ENCODE measurements at regions not wholly inside any gene's neighbourhood (a gene's known extent, or its start where the extent isn't known, plus 50 kb on each side); places are given as distances from the start of the nearest gene placed in this dataset.
"Not testable (repeated sequence)": the region's sequence is repeated elsewhere in the genome, so short reads cannot be mapped to it uniquely, and the experiment has no call there.

DNA sequence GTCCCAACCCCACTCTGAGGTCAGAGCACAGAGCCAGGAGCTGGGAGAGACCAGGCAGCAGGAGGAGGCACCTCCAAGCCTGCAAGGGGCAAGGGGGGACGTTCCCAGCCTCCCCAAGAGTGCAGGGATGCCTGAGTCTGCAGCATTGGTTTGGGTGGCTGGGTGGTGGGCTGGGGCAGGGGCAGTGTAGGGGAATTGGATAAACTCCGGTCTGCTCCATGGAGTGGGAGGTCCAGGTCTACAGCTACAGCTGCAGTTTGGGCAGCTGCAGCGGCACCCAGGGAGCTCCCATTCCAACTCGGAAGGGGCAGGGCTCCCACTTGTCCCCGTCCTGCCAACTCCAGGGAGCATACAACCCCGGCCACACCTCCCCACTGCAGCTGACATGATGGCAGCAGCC, 617.5 kb upstream of the SEMA6D start:
- not testable (repeated sequence) for H3K36me3 ChIP-seq (ENCODE audit: control insufficient read depth in 3 of 3, insufficient read depth in 3 of 3, low read length in 3 of 3); H3K4me1 ChIP-seq (ENCODE audit: control insufficient read depth in 3 of 3, insufficient read depth in 3 of 3, low read length in 3 of 3); H3K27me3 ChIP-seq (ENCODE audit: control insufficient read depth in 3 of 3, insufficient read depth in 3 of 3, low read length in 3 of 3)

DNA sequence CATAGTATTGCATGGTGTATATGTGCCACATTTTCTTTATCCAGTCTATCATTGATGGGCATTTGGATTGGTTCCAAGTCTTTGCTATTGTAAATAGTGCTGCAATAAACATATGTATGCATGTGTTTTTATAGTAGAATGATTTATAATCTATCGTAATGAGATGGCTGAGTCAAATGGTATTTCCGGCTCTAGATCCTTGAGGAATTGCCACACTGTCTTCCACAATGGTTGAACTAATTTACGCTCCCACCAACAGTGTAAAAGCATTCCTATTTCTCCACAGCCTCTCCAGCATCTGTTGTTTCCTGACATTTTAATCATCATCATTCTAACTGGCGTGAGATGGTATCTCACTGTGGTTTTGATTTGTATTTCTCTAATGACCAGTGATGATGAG, 608.5 kb upstream of the SEMA6D start:
- not testable (repeated sequence) for H3K4me1 ChIP-seq (ENCODE audit: control insufficient read depth in 3 of 3, insufficient read depth in 3 of 3, low read length in 3 of 3); H3K4me3 ChIP-seq (ENCODE audit: low read length in 3 of 3); H3K36me3 ChIP-seq (ENCODE audit: control insufficient read depth in 3 of 3, insufficient read depth in 3 of 3, low read length in 3 of 3); H3K9ac ChIP-seq (ENCODE audit: low read depth in 1 of 3, low read length in 3 of 3); H3K27ac ChIP-seq (ENCODE audit: low read depth, low read length); H3K9me3 ChIP-seq (ENCODE audit: control insufficient read depth in 3 of 3, low read length in 3 of 3); H3K27me3 ChIP-seq (ENCODE audit: control insufficient read depth in 3 of 3, insufficient read depth in 3 of 3, low read length in 3 of 3)

More for the DNA sequence above, 617.5 kb upstream of the SEMA6D start:
- not testable (repeated sequence) for H3K9me3 ChIP-seq (ENCODE audit: control insufficient read depth in 3 of 3, low read length in 3 of 3); H3K4me3 ChIP-seq (ENCODE audit: low read length in 3 of 3); H3K9ac ChIP-seq (ENCODE audit: low read depth in 1 of 3, low read length in 3 of 3); H3K27ac ChIP-seq (ENCODE audit: low read depth, low read length)

- Histone ChIP-seq H3K36me3 (ENCODE audit: control insufficient read depth in 3 of 3, insufficient read depth in 3 of 3, low read length in 3 of 3) (no peaks in the 10 kb centered on the region), H3K4me3 (ENCODE audit: low read length in 3 of 3) (no peak overlapping the region), H3K27ac (ENCODE audit: low read depth, low read length) (no peak overlapping the region), H3K9ac (ENCODE audit: low read depth in 1 of 3, low read length in 3 of 3) (no peak overlapping the region), H3K4me1 (ENCODE audit: control insufficient read depth in 3 of 3, insufficient read depth in 3 of 3, low read length in 3 of 3) (no peaks in the 10 kb centered on the region), H3K9me3 (ENCODE audit: control insufficient read depth in 3 of 3, low read length in 3 of 3) (no peaks in the 10 kb centered on the region), H3K27me3 (ENCODE audit: control insufficient read depth in 3 of 3, insufficient read depth in 3 of 3, low read length in 3 of 3) (no peaks in the 10 kb centered on the region)
These were observed 600.6 kb upstream of the SEMA6D start for GRCh38 chr15:47116698-47117097.

DNA sequence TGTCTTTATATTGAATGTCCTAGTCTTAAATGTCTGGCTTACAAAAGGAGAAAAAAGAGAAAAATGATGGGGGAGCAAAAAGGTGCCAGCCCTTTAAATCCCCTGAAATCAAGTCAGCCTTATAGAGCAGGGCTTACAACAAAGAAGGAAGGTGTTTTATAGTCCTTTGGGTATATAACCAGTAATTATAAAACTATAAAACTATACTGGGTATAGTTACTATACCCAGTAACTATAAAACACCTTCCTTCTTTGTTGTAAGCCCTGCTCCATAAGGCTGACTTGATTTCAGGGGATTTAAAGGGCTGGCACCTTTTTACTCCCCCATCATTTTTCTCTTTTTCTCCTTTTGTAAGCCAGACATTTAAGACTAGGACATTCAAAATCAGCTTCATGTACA, 598.0 kb upstream of the SEMA6D start:
- no peak overlapping the region for H3K27ac ChIP-seq (ENCODE audit: low read depth, low read length)
- H3K27me3 ChIP-seq (ENCODE audit: control insufficient read depth in 3 of 3, insufficient read depth in 3 of 3, low read length in 3 of 3) = no peaks in the 10 kb centered on the region
- peaks cover 0 to 2% (median 0%) of the 10 kb centered on the region in 3 donors for H3K9me3 ChIP-seq (ENCODE audit: control insufficient read depth in 3 of 3, low read length in 3 of 3)
- H3K4me1 ChIP-seq (ENCODE audit: control insufficient read depth in 3 of 3, insufficient read depth in 3 of 3, low read length in 3 of 3) = no peaks in the 10 kb centered on the region
- H3K36me3 ChIP-seq (ENCODE audit: control insufficient read depth in 3 of 3, insufficient read depth in 3 of 3, low read length in 3 of 3) = no peaks in the 10 kb centered on the region
- no peak overlapping the region for H3K4me3 ChIP-seq (ENCODE audit: low read length in 3 of 3)
- H3K9ac ChIP-seq (ENCODE audit: low read depth in 1 of 3, low read length in 3 of 3) = no peak overlapping the region

- Histone ChIP-seq H3K9me3 (ENCODE audit: control insufficient read depth in 3 of 3, low read length in 3 of 3) (peaks cover 0 to 2% (median 0%) of the 10 kb centered on the region in 3 donors), H3K27ac (ENCODE audit: low read depth, low read length) (no peak overlapping the region), H3K4me1 (ENCODE audit: control insufficient read depth in 3 of 3, insufficient read depth in 3 of 3, low read length in 3 of 3) (no peaks in the 10 kb centered on the region), H3K27me3 (ENCODE audit: control insufficient read depth in 3 of 3, insufficient read depth in 3 of 3, low read length in 3 of 3) (no peaks in the 10 kb centered on the region), H3K36me3 (ENCODE audit: control insufficient read depth in 3 of 3, insufficient read depth in 3 of 3, low read length in 3 of 3) (no peaks in the 10 kb centered on the region), H3K4me3 (ENCODE audit: low read length in 3 of 3) (no peak overlapping the region), H3K9ac (ENCODE audit: low read depth in 1 of 3, low read length in 3 of 3) (no peak overlapping the region)
These were observed 592.7 kb upstream of the SEMA6D start for GRCh38 chr15:47124430-47125102.

GRCh38 chr15:47129033-47129432, 588.3 kb upstream of the SEMA6D start:
- Histone ChIP-seq H3K9me3 (ENCODE audit: control insufficient read depth in 3 of 3, low read length in 3 of 3) (no peaks in the 10 kb centered on the region), H3K27me3 (ENCODE audit: control insufficient read depth in 3 of 3, insufficient read depth in 3 of 3, low read length in 3 of 3) (no peaks in the 10 kb centered on the region), H3K27ac (ENCODE audit: low read depth, low read length) (no peak overlapping the region), H3K4me1 (ENCODE audit: control insufficient read depth in 3 of 3, insufficient read depth in 3 of 3, low read length in 3 of 3) (no peaks in the 10 kb centered on the region), H3K9ac (ENCODE audit: low read depth in 1 of 3, low read length in 3 of 3) (no peak overlapping the region), H3K4me3 (ENCODE audit: low read length in 3 of 3) (no peak overlapping the region), H3K36me3 (ENCODE audit: control insufficient read depth in 3 of 3, insufficient read depth in 3 of 3, low read length in 3 of 3) (no peaks in the 10 kb centered on the region)

GRCh38 chr15:47131450-47131849, 585.9 kb upstream of the SEMA6D start:
- not testable (repeated sequence) for H3K27ac ChIP-seq (ENCODE audit: low read depth, low read length); H3K36me3 ChIP-seq (ENCODE audit: control insufficient read depth in 3 of 3, insufficient read depth in 3 of 3, low read length in 3 of 3); H3K4me1 ChIP-seq (ENCODE audit: control insufficient read depth in 3 of 3, insufficient read depth in 3 of 3, low read length in 3 of 3); H3K27me3 ChIP-seq (ENCODE audit: control insufficient read depth in 3 of 3, insufficient read depth in 3 of 3, low read length in 3 of 3); H3K4me3 ChIP-seq (ENCODE audit: low read length in 3 of 3); H3K9me3 ChIP-seq (ENCODE audit: control insufficient read depth in 3 of 3, low read length in 3 of 3); H3K9ac ChIP-seq (ENCODE audit: low read depth in 1 of 3, low read length in 3 of 3)

- Histone ChIP-seq H3K9ac (ENCODE audit: low read depth in 1 of 3, low read length in 3 of 3) (no peak overlapping the region), H3K27ac (ENCODE audit: low read depth, low read length) (no peak overlapping the region), H3K4me3 (ENCODE audit: low read length in 3 of 3) (no peak overlapping the region), H3K27me3 (ENCODE audit: control insufficient read depth in 3 of 3, insufficient read depth in 3 of 3, low read length in 3 of 3) (no peaks in the 10 kb centered on the region), H3K4me1 (ENCODE audit: control insufficient read depth in 3 of 3, insufficient read depth in 3 of 3, low read length in 3 of 3) (no peaks in the 10 kb centered on the region), H3K36me3 (ENCODE audit: control insufficient read depth in 3 of 3, insufficient read depth in 3 of 3, low read length in 3 of 3) (no peaks in the 10 kb centered on the region), H3K9me3 (ENCODE audit: control insufficient read depth in 3 of 3, low read length in 3 of 3) (no peaks in the 10 kb centered on the region)
These were observed 582.0 kb upstream of the SEMA6D start for GRCh38 chr15:47135267-47135666.

DNA sequence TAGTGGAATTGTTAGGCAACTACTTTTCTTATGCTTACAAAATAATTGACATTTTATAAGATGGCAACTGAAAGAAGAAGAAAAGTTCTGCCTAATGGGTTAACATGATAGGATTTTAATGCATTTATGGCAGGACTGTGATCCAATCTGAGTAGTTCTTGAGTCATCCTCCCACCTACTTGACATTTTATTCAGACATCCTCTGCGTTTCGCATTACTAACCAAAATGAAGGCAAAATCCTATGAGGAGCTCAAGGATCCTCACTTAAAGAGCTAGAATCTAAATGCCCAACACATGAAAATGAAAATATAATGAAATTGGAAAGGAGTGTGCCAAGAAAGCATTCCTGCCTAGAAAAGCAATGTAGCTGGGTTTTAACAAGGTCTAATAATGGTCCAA, 581.1 kb upstream of the SEMA6D start:
- Histone ChIP-seq H3K27me3 (ENCODE audit: control insufficient read depth in 3 of 3, insufficient read depth in 3 of 3, low read length in 3 of 3) (no peaks in the 10 kb centered on the region), H3K9ac (ENCODE audit: low read depth in 1 of 3, low read length in 3 of 3) (no peak overlapping the region), H3K4me3 (ENCODE audit: low read length in 3 of 3) (no peak overlapping the region), H3K9me3 (ENCODE audit: control insufficient read depth in 3 of 3, low read length in 3 of 3) (no peaks in the 10 kb centered on the region), H3K36me3 (ENCODE audit: control insufficient read depth in 3 of 3, insufficient read depth in 3 of 3, low read length in 3 of 3) (no peaks in the 10 kb centered on the region), H3K4me1 (ENCODE audit: control insufficient read depth in 3 of 3, insufficient read depth in 3 of 3, low read length in 3 of 3) (no peaks in the 10 kb centered on the region), H3K27ac (ENCODE audit: low read depth, low read length) (no peak overlapping the region)

GRCh38 chr15:47139965-47140364, 577.3 kb upstream of the SEMA6D start:
- H3K9ac ChIP-seq (ENCODE audit: low read depth in 1 of 3, low read length in 3 of 3) = no peak overlapping the region
- no peaks in the 10 kb centered on the region for H3K27me3 ChIP-seq (ENCODE audit: control insufficient read depth in 3 of 3, insufficient read depth in 3 of 3, low read length in 3 of 3)
- no peak overlapping the region for H3K27ac ChIP-seq (ENCODE audit: low read depth, low read length)
- no peaks in the 10 kb centered on the region for H3K36me3 ChIP-seq (ENCODE audit: control insufficient read depth in 3 of 3, insufficient read depth in 3 of 3, low read length in 3 of 3)
- H3K4me1 ChIP-seq (ENCODE audit: control insufficient read depth in 3 of 3, insufficient read depth in 3 of 3, low read length in 3 of 3) = no peaks in the 10 kb centered on the region
- no peak overlapping the region for H3K4me3 ChIP-seq (ENCODE audit: low read length in 3 of 3)
- no peaks in the 10 kb centered on the region for H3K9me3 ChIP-seq (ENCODE audit: control insufficient read depth in 3 of 3, low read length in 3 of 3)

GRCh38 chr15:47157827-47158226, 559.5 kb upstream of the SEMA6D start:
- H3K27me3 ChIP-seq (ENCODE audit: control insufficient read depth in 3 of 3, insufficient read depth in 3 of 3, low read length in 3 of 3) = no peaks in the 10 kb centered on the region
- no peaks in the 10 kb centered on the region for H3K4me1 ChIP-seq (ENCODE audit: control insufficient read depth in 3 of 3, insufficient read depth in 3 of 3, low read length in 3 of 3)
- no peak overlapping the region for H3K27ac ChIP-seq (ENCODE audit: low read depth, low read length)
- H3K36me3 ChIP-seq (ENCODE audit: control insufficient read depth in 3 of 3, insufficient read depth in 3 of 3, low read length in 3 of 3) = no peaks in the 10 kb centered on the region
- no peak overlapping the region for H3K4me3 ChIP-seq (ENCODE audit: low read length in 3 of 3)
- H3K9me3 ChIP-seq (ENCODE audit: control insufficient read depth in 3 of 3, low read length in 3 of 3) = no peaks in the 10 kb centered on the region
- no peak overlapping the region for H3K9ac ChIP-seq (ENCODE audit: low read depth in 1 of 3, low read length in 3 of 3)
